Stimulated activated CD8-positive, alpha-beta memory T cell treated with anti-CD3 and anti-CD28 coated beads, Interleukin-12 subunit alpha, Interleukin-12 subunit beta, amount 100 ng/mL, for 1 hour (primary cell): ENCODE measurements at regions not wholly inside any gene's neighbourhood (a gene's known extent, or its start where the extent isn't known, plus 50 kb on each side); places are given as distances from the start of the nearest gene placed in this dataset.

Source experiments
- DNase-seq: peaks from one replicate; pipeline ENCODE4 v3.0.0-alpha.2; 2020; ENCODE audit warnings: low read depth

- DNase-seq, result no peak
Measured at GRCh38 chr2:238636269-238637073, 209.7 kb downstream of the ASB1 start.

GRCh38 chr2:238638100-238638981, 209.5 kb upstream of the TWIST2 start:
- DNase-seq, result no peak

DNA sequence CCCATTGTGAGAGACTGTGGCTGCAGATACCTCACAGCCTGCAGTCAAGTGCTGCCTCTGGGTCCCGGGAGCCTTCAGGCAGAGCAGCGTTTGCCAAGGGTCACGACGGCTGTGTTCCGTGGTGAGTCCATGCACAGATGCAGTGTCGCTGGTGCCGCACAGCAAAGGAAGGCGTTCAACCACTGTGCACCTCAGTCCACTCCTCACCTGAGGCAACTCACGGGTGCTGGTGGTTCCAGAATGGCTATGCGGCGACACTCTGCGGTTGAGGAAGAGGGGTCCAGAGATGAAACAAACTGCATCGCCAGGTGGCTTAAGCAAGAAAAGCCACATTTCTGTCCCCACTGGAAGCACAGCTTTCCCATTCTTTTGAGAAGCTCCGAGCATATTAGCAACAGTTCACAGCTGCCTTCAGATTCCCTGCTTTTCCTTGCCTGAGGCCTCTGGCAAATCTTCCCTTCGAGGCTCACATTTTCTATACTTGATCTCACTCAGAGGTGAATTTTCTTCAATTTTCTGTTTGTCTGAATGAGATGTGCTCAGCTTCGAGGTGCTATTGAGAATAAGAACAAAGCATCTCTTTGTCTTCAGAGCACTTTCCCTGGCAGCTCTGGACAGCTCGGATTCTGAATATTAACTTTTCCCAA, 208.8 kb upstream of the TWIST2 start:
- no peak for DNase-seq

DNA sequence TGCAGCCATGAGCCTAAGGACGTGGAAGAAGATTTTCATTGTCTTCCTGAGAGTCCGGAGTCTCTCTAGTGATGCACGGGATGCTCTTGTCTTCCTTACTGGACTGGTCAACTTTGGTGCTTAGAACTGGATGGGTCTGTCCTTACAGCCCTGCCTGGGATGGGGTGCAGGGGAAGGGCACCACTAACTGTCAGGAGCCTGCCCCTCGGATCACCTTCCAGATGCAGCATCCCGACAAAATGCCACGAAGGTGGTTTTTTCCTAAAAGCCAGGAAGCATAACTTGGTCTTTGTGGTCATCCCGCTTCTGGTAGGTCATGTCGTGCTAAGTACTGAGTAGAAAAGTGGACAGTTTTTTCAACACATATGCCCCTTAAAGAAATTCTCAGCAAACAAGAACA, 207.4 kb upstream of the TWIST2 start:
- no peak for DNase-seq

- DNase-seq, result no peak
Measured at GRCh38 chr2:238642973-238643372, 204.9 kb upstream of the TWIST2 start.

DNA sequence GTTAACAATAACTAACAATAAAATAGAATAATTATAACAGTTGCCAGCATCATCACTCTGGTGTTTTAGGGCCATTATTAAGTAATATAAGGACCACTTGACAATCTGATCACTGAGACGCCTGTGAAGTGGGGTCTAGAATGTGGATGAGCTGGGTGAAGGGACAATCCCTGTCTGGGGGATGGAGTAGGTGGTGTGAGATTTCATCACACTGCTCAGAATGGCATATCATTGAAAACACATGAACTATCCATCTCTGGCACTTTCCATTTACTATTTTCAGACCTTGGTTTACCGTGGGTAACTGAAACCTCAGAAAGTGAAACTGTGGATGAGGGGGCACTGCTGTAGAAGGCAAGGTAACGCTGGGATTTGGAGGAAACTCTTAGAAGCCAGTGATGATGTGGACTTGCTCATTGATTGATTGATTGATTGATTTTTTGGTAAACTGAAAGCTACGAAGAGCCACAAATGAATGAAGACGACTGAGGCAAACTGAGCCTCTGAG, 204.4 kb upstream of the TWIST2 start:
- DNase-seq, result no peak

- no peak for DNase-seq
Measured at GRCh38 chr2:238644095-238645081, 203.5 kb upstream of the TWIST2 start.

- no peak for DNase-seq
Measured at GRCh38 chr2:238645095-238645494, 202.8 kb upstream of the TWIST2 start.

DNA sequence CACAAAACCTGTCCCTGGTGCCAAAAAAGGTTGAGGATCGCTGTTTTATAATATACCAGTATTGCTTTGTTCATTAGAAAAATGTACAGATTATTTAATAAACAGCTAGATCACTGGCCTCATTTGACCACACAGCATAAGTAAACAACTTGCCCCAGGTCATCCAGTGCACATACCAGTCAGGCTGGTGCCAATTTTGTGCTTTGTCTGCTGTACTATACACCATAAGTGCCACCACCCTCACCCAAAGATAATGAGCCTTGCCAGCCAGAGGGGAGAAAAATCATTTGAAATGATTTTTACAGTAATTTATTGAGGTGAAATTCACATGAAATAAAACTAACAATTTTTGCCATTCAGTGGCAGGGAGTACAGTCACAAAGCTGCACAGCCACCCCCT, 202.2 kb upstream of the TWIST2 start:
- no peak for DNase-seq

DNA sequence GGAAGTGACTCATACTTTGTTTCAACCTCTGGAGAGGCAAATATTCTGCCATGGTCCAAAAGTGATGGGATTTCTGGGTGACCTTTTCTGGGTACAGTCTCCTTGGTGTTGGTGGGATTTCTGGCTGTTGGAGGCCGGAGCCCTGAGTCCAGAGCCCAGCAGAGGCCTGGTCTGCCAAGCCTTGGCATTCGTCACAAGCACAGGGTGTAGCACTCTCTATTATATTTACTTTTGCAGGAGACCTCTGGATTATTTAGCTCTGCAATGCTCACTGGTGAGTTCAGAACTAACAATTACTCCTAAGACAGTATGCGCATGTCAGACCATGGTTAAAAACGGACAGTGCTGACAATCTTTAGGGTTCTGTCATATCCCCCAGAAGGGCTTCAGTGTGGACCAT, 201.6 kb upstream of the TWIST2 start:
- no peak for DNase-seq

DNA sequence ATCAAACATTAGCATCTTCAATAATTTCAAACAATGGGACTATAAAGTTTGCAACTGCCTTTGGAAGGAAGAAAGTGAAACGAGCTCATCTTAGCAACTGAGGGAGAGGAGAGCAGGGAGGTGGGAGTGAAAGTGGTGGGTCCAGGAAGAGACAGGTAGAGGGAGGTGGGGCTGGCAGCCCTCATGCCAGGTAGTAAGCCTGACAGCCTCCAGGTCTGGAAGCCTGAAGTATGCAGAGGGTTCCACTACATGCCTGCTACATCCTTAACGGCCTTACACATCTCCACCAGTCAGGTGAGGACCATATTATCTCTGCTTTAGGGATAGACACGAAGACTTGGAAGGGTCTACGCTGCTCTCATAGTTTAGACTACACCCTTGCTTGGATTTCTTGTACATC, 201.1 kb upstream of the TWIST2 start:
- DNase-seq, result no peak

- no peak for DNase-seq
Measured at GRCh38 chr2:238649123-238649522, 198.8 kb upstream of the TWIST2 start.

DNA sequence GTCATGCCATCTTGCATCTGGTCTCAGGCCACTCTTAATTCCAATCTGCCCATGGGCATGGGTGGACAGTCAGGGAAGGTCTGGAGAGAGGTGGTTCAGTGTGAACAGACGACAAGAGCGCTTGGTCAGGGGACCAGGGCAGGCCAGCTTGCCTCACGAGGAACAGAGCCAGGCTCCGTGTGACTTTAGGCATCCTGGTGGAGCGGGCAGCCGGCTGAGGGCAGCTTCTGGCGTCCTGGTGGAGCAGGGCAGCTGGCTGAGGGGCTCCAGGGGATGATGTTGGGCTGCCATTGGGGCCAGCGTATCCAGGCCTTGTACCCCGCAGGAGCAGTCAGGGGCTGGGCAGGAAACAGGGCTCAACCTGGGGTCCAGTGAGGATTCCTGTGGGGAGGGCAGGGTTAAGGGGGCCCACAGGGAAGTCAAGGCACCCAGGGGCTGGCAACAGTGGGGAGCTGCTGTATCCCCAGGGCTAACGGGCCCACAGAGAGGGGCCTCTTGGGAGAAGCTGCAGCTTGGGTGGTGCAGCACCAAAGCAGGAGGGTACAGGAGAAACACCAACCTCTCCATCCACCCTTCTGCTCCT, 197.9 kb upstream of the TWIST2 start:
- DNase-seq, result no peak

DNA sequence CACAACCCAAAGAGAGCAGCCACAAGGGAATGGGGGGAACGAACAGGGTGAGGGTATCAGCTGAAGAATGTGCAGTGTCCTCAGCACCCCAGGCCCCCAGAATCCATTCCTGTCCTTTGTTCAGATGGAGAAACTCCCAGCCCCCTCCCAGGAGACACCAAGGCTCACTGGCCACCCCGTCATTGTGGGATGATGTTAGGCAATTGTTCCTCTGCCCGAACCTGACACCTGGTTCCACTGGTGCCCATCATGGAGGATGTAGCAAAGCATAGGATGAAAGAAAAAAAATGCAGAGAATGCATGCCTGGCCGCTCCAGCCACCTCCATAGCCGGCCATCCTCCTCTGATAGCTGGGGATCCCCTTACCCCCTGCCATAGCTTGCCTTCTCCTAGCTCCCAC, 197.3 kb upstream of the TWIST2 start:
- no peak for DNase-seq

DNA sequence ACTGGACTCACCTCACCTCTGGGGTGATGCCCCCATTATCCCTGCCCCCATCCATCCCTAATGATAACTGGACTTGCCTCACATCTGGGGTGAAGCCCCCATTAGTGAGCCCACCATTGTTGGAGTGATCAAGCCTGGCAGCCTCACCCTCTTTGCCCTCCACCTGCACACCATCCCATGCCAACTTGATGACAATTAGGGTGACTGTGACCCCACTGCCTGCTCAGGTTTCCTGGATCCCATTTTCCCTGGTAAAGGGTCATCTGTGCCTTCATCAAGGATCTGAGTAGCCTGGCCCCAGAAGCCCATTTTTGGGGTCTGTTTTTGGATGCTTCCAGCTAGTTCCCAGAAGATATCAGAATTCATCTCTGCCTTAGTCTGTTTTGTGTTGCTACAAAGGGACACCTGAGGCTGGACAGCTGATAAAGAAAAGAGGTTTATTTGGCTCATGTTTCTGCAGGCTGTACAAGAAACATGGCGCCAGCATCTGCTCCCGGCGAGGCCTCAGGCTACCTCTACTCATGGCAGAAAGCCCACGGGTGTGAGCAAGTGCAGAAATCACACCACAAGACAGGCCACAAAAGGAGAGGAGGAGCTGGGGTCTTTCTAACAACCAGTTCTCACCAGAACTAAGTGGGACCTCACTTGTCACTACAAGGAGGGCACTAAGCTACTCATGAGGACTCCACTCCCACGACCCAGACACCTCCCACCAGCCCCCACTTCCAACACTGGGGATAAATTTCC, 196.4 kb upstream of the TWIST2 start:
- DNase-seq, result no peak

- no peak for DNase-seq
Measured at GRCh38 chr2:238652053-238652770, 195.7 kb upstream of the TWIST2 start.

DNA sequence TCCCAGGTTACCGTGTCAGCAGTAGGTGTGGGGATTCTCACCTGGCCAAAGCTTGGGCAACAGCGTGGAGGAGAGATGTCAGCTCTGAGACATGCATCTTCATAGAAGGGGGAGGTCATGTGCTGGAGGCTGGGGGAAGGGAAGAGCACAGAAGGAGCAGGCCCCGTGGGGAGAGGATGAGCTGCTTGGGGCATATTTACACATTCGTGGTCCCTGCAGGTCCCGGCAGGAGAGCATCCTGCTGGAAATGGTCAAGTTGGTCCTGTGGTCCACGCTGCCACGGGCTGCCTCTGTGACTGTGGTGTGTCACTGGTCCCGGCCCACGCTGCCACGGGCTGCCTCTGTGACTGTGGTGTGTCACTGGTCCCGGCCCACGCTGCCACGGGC, 195.1 kb upstream of the TWIST2 start:
- DNase-seq, result no peak

- DNase-seq, result no peak
Measured at GRCh38 chr2:238653431-238654109, 194.3 kb upstream of the TWIST2 start.
